ENCODE measurements at regions not wholly inside any gene's neighbourhood (a gene's known extent, or its start where the extent isn't known, plus 50 kb on each side); places are given as distances from the start of the nearest gene placed in this dataset.

DNA sequence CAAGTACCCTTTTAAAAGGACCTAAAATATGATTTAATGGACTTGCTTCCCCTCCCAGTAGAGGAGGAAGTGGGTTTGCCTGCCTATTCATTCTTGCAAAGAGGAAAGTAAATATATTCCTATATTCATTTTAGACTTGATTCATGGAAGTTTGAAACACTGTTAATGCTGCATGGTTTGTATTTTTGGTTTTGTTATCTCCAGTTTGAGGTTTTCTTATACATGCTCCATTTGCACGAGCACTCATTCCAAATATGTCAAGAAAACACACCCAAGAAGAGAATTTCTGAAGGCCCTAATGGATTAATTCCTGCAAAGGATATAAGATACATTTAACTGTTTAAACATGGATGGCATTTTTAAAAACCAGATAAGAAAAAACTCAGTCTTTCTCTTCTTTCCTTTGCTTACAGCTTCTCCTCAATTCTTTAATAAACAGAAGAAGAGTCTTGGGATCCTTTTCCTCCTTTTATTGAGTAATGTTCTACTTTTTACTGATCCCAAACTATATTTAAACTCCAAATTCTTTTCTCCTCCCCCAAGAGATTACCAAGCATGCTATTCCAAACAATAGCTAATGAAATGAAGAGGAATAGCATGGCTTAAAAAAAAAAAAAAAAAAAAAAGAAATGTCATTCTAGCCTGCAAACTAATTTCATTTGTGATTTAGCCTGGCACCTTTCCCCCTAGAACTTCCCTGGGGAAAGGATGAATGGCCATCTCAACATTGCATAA is 54.6 kb upstream of the LDB2 start:
- TF ChIP-seq CTCF (IDR thresholded peaks at IDR 0.05) (no peak), POLR2A (IDR thresholded peaks at IDR 0.05) (no peak)
